Fibroblast of villous mesenchyme (primary cell): ENCODE measurements at regions not wholly inside any gene's neighbourhood (a gene's known extent, or its start where the extent isn't known, plus 50 kb on each side); places are given as distances from the start of the nearest gene placed in this dataset.

Source experiments
- DNase-seq: peaks from one replicate; pipeline ENCODE4 v3.0.0-alpha.2; 2010; ENCODE audit warnings: low read depth
- H3K4me3 ChIP-seq: 2 replicates; pipeline ENCODE4 v1.5.1; 2011; ENCODE audit warnings: low read depth, mild to moderate bottlenecking, low read length
- CTCF ChIP-seq: IDR thresholded peaks from 2 replicates; pipeline ENCODE4 v1.5.1; 2012; ENCODE audit warnings: low read depth, mild to moderate bottlenecking, low read length; ENCODE audit not compliant: insufficient read depth

DNA sequence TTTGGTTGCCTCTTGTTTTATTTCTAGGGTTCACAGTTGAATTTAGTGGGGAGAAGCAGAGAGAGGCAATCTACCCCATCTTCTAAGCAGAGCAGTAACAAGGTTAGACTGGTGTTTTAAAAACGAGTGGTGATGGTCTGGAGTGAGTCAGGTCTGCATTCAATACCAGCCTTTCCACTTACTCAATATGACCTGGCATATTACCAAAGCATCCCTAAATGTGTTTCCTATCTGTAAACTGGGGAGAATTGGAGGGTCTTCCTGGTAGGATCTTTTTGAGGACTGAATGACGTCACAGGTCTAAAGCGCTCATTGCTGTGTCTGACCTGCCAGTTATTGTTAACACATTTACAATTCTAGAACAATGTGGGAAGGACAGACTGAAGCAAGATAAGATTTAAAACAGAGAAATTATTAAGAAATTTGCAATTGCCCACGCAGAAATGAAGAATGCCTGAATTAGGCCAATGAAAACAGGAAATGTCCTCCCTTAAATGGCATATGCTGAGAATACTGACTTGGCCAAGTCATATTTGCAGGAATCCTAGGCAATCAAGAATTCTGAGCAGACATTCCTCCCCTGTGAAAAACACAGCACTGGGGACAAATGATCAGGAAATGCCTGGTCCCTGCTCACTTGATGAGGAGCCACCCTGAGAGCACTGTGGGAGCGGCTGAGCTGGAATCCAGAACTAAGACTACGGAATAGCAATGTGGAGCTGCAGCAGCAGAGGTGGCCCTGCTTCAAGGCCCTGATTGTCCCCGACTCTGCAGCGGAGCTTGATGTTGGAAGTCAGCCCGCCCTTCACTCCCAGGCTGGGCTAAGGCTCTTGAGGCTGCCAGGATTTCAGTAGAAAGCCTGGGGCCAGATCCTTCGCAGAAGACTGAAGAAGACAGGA, 184.5 kb upstream of the CXCL12 start:
- peak; percentile 55 for DNase-seq
- no peak overlapping the region for H3K4me3 ChIP-seq
- no peak for TF ChIP-seq CTCF

- no peak overlapping the region for H3K4me3 ChIP-seq
- no peak for DNase-seq
- no peak for TF ChIP-seq CTCF
These were observed 186.8 kb upstream of the CXCL12 start for GRCh38 chr10:44571701-44572100.

- DNase-seq = no peak
- H3K4me3 ChIP-seq = no peak overlapping the region
- TF ChIP-seq CTCF = no peak
These were observed 187.2 kb upstream of the CXCL12 start for GRCh38 chr10:44572146-44572545.

DNA sequence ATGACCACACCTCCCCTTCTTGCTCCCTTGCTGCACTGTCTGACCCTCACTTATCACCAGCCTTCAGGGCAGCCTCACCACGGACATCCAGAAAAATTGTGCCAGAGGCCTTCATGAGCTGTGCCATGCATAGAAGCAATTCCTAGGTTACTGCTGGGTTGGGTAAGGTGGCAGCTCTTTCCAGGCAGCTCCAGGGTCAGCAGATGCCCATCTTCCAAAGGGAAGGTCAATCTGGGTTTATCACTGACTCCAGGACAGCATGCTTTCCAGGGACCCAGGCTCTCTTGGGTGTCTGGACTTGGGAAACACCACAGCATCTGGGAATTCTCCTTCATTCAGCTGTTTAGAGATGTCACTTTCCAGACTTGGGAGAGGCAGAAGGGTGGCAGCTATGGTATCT, 188.9 kb upstream of the CXCL12 start:
- no peak for DNase-seq
- H3K4me3 ChIP-seq = no peak overlapping the region
- TF ChIP-seq CTCF = no peak

- H3K4me3 ChIP-seq = no peak overlapping the region
- no peak for TF ChIP-seq CTCF
- DNase-seq = no peak
These were observed 189.9 kb upstream of the CXCL12 start for GRCh38 chr10:44574596-44575480.

GRCh38 chr10:44575601-44576380, 190.9 kb upstream of the CXCL12 start:
- no peak overlapping the region for H3K4me3 ChIP-seq
- TF ChIP-seq CTCF = no peak
- DNase-seq = no peak
